22Rv1 (cell line): ENCODE measurements at regions not wholly inside any gene's neighbourhood (a gene's known extent, or its start where the extent isn't known, plus 50 kb on each side); places are given as distances from the start of the nearest gene placed in this dataset.

ENCODE experiments used
- H3K27ac ChIP-seq: fragments of 450-650 bp; 2 replicates; pipeline ENCODE4 v1.5.1; 2017
- ZFX ChIP-seq: fragments of 450-650 bp; IDR thresholded peaks from 2 replicates; pipeline ENCODE4 v1.6.1; 2017; ENCODE audit warnings: antibody characterized with exemption, borderline replicate concordance
- TF ChIP-seq, protein P1 (sequence below): fragments of 450-650 bp; IDR thresholded peaks from 2 replicates; pipeline ENCODE4 v1.5.1; 2017; ENCODE audit warnings: mild to moderate bottlenecking

DNA sequence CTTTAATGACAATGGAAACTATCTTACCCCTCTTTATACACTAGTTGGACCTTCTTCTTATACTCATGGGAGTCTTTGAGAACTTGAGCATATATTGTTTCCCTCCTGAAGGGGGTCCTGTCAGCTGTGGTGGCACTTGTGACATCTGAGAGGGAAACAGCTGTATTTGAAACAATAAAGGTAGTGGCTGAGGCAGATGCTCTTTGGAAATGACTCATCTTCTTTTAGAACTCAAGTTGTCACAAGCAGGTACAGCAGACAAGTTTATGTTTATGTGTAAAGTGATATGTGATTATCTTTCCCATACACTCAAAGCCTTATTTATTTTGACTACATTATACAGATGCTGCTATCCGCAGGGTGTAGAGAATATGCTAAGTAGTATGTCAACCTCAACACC, 220.0 kb upstream of the GRM7 start:
- TF ChIP-seq ZFX, result no peak
- TF ChIP-seq, protein P1, sequence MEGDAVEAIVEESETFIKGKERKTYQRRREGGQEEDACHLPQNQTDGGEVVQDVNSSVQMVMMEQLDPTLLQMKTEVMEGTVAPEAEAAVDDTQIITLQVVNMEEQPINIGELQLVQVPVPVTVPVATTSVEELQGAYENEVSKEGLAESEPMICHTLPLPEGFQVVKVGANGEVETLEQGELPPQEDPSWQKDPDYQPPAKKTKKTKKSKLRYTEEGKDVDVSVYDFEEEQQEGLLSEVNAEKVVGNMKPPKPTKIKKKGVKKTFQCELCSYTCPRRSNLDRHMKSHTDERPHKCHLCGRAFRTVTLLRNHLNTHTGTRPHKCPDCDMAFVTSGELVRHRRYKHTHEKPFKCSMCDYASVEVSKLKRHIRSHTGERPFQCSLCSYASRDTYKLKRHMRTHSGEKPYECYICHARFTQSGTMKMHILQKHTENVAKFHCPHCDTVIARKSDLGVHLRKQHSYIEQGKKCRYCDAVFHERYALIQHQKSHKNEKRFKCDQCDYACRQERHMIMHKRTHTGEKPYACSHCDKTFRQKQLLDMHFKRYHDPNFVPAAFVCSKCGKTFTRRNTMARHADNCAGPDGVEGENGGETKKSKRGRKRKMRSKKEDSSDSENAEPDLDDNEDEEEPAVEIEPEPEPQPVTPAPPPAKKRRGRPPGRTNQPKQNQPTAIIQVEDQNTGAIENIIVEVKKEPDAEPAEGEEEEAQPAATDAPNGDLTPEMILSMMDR, result no peak

DNA sequence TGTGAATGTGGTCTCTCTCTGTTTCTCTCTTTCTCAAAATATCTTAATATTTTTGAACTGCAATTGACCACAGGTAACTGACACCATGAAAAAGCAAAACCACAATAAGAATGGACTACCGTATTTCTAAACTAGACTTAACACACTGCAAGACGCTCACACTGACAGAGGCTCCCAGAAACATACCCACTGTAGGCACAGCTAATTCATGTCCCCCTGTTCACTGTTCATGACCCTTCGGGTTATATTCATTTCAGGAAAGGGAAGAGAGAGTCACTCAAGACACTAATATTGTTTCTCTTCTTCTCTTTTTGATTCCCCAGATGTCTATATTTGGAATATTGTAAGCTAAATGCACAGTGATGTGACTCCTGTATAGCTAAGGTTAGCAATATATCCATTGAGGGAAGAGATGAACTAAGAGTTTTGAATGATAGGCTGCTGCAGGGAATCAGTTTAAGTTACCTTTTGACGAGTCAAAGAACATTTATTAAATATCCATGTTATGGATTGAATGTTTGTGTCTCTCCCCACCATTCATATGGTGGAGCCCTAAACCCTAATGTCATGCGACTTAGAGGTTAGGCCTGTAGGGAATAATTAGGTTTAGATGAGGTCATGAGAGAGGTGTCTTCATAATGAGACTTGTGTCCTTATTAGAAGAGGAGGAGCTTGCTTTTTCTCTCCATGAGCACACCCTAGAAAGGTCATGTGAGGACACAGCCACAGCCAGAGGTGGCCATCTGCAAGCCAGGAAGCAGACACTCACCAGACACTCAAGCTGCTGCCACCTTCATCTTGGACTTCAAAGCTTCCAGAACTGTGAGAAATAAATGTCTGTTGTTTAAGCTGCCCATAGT, 216.6 kb upstream of the GRM7 start:
- H3K27ac ChIP-seq, result no peak overlapping the region

More for the DNA sequence above, 220.0 kb upstream of the GRM7 start:
- H3K27ac ChIP-seq, result no peak overlapping the region

DNA sequence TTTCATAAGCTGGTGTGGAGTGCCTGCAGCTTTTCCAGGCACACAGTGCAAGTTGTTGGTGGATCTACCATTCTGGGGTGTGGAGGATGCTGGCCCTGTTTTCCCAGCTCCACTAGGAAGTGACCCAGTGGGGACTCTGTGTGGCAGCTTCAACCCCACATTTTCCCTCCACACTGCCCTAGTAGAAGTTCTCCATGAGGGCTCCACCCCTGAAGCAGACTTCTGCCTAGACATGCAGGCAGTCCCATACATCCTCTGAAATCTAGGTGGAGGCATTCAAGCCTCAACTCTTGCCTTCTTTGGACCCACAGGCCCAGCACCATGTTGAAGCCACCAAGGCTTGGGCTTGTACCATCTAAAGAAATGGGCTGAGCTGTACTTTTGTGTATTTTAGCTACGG, 206.2 kb upstream of the GRM7 start:
- TF ChIP-seq ZFX, result no peak
- TF ChIP-seq, protein P1, result no peak
- H3K27ac ChIP-seq, result no peak overlapping the region

More for the DNA sequence above, 216.6 kb upstream of the GRM7 start:
- no peak for TF ChIP-seq ZFX
- TF ChIP-seq, protein P1, result no peak

DNA sequence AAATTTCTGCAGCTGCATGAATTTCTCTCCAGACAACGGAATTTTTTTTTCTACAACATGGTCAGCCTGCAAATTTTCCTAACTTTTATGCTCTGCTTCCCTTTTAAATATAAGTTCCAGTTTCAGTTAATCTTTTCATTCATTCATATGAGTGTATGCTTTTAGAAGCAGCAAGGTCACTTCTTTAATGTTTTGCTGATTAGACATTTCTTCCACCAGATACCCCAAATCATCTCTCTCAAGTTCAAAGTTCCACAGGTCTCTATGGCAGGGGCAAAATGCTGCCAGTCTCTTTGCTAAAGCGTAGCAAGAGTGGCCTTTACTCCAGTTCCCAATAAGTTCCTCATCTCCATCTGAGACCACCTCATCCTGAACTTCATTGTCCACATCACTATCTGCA, 205.6 kb upstream of the GRM7 start:
- H3K27ac ChIP-seq, result no peak overlapping the region
- TF ChIP-seq, protein P1, result no peak
- no peak for TF ChIP-seq ZFX

DNA sequence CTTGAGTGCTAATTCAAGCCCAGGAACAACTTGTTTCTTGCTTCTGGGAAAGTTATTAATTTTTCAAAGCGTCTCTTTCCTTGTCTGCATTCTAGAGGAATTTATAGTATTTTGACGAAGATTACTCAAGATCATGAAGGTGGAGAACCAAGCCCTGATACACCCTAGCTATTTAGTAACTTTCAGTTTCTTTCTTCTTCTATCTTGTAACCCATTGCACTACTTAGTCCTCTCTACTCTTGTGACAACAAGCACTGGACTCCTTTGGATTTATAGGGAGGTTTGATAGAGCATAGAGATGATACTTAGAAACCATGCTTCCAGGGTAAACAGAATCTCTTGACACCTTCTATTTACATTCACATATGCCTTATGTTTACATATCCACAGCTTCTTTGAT, 203.3 kb upstream of the GRM7 start:
- no peak for TF ChIP-seq ZFX
- TF ChIP-seq, protein P1, result no peak
- H3K27ac ChIP-seq, result no peak overlapping the region

DNA sequence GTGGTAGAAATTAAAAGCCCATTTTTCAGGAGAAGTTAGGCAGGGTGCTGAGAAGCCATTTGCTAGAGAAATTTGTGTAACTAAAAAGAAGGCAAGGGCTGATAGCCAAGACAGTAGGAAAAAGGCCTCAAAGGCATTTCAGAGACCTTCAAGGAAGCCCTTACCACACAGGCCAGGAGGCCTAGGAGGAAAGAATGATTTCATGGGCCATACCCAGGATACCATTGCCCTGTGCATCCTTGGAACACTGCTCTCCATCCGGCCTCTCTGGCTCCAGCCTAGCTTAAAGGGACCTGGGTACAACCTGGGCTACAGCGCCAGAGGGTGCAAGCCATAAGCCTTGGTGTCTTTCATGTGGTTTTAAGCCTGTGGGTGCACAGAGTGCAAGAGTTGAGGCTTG, 193.6 kb upstream of the GRM7 start:
- TF ChIP-seq, protein P1, result no peak
- no peak for TF ChIP-seq ZFX
- no peak overlapping the region for H3K27ac ChIP-seq

DNA sequence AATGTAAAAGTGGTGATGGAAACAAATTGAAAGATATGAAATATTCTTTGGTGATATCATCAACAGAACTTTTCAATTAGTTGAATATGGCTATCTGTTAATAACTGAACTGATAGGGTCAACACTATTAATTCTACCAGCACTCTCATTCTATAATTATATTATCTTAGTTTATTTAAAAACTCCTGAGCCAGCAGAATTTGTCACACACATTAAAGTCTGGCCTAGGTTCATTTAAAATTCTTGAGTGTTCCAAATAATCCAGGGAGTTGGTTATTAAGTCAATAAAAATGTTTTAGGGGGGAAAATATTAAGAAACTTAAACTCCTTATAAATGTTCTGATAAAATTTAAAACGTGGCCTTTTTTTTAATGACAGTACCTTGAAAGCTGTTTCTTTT, 189.6 kb upstream of the GRM7 start:
- H3K27ac ChIP-seq, result no peak overlapping the region
- no peak for TF ChIP-seq ZFX
- TF ChIP-seq, protein P1, result no peak
